Erythroblast (primary cell): ENCODE measurements at regions not wholly inside any gene's neighbourhood (a gene's known extent, or its start where the extent isn't known, plus 50 kb on each side); places are given as distances from the start of the nearest gene placed in this dataset.
"Not testable (repeated sequence)": the region's sequence is repeated elsewhere in the genome, so short reads cannot be mapped to it uniquely, and the experiment has no call there.

Experiments used
- DNase-seq, 2 experiments: peaks; one replicate each; lab custom pipeline; 2025; lab: John Stamatoyannopoulos, UW
- GATA1 ChIP-seq: IDR thresholded peaks from 2 replicates; pipeline ENCODE4 v1.6.1; 2011; ENCODE audit warnings: low read depth, mild to moderate bottlenecking, control low read depth, low read length, moderate library complexity
- POLR2A ChIP-seq: IDR thresholded peaks from 2 replicates; pipeline ENCODE4 v1.6.1; 2011; ENCODE audit warnings: mild to moderate bottlenecking, low read length

GRCh38 chr18:23311351-23312121, 141.6 kb upstream of the RIOK3 start:
- TF ChIP-seq POLR2A (no peak), GATA1 (no peak)
- DNase-seq, result no peak

- no peak for TF ChIP-seq GATA1
- DNase-seq, result no peak
Measured at GRCh38 chr18:23313379-23313778, 139.7 kb upstream of the RIOK3 start.

- DNase-seq, result no peak
- TF ChIP-seq POLR2A (no peak), GATA1 (no peak)
Measured at GRCh38 chr18:23314672-23315071, 138.4 kb upstream of the RIOK3 start.

- no peak for DNase-seq
- TF ChIP-seq POLR2A, result no peak
- no peak for TF ChIP-seq GATA1
Measured at GRCh38 chr18:23316316-23316715, 136.8 kb upstream of the RIOK3 start.

- no peak for DNase-seq
- TF ChIP-seq POLR2A (no peak), GATA1 (no peak)
Measured at GRCh38 chr18:23316988-23317387, 136.1 kb upstream of the RIOK3 start.

GRCh38 chr18:23317975-23318675, 135.0 kb upstream of the RIOK3 start:
- TF ChIP-seq GATA1, result no peak
- no peak for TF ChIP-seq POLR2A

GRCh38 chr18:23320709-23321236, 132.3 kb upstream of the RIOK3 start:
- DNase-seq, result no peak
- TF ChIP-seq GATA1 (no peak), POLR2A (no peak)

More at GRCh38 chr18:23317975-23318675, 135.0 kb upstream of the RIOK3 start:
- no peak for DNase-seq

- TF ChIP-seq GATA1 (no peak), POLR2A (no peak)
- DNase-seq, result no peak
Measured at GRCh38 chr18:23321996-23322395, 131.1 kb upstream of the RIOK3 start.

GRCh38 chr18:23324056-23324811, 128.9 kb upstream of the RIOK3 start:
- no peak for TF ChIP-seq POLR2A
- no peak for DNase-seq

GRCh38 chr18:23324861-23325260, 128.2 kb upstream of the RIOK3 start:
- TF ChIP-seq POLR2A (no peak), GATA1 (no peak)
- no peak for DNase-seq

- not testable (repeated sequence) for DNase-seq
Measured at GRCh38 chr18:23329671-23330070, 123.4 kb upstream of the RIOK3 start.

GRCh38 chr18:23330423-23330822, 122.7 kb upstream of the RIOK3 start:
- DNase-seq, result no peak
- no peak for TF ChIP-seq POLR2A
- no peak for TF ChIP-seq GATA1

- DNase-seq, result no peak
- TF ChIP-seq GATA1, result no peak
- TF ChIP-seq POLR2A, result no peak
Measured at GRCh38 chr18:23331091-23331920, 121.8 kb upstream of the RIOK3 start.
